Kidney glomerular epithelial cell (primary cell): ENCODE measurements at regions not wholly inside any gene's neighbourhood (a gene's known extent, or its start where the extent isn't known, plus 50 kb on each side); places are given as distances from the start of the nearest gene placed in this dataset.

Experiments used
- DNase-seq: peaks from one replicate; lab custom pipeline; 2025; lab: John Stamatoyannopoulos, UW

- no peak for DNase-seq
These were observed 92.8 kb upstream of the SEPTIN5 start for GRCh38 chr22:19621373-19622060.

- no peak for DNase-seq
These were observed 92.3 kb upstream of the SEPTIN5 start for GRCh38 chr22:19622061-19622441.

- no peak for DNase-seq
These were observed 88.8 kb upstream of the SEPTIN5 start for GRCh38 chr22:19625331-19626041.

- DNase-seq, result no peak
These were observed 88.2 kb upstream of the SEPTIN5 start for GRCh38 chr22:19626042-19626587.

- no peak for DNase-seq
These were observed 87.6 kb upstream of the SEPTIN5 start for GRCh38 chr22:19626666-19627065.

GRCh38 chr22:19628038-19628776 lies 86.1 kb upstream of the SEPTIN5 start:
- DNase-seq, result no peak

GRCh38 chr22:19629331-19629719 lies 85.0 kb upstream of the SEPTIN5 start:
- no peak for DNase-seq

GRCh38 chr22:19629720-19630419 lies 84.4 kb upstream of the SEPTIN5 start:
- peak; percentile 62 for DNase-seq

- no peak for DNase-seq
These were observed 83.7 kb upstream of the SEPTIN5 start for GRCh38 chr22:19630614-19631013.

- DNase-seq, result no peak
These were observed 82.2 kb upstream of the SEPTIN5 start for GRCh38 chr22:19631899-19632667.

GRCh38 chr22:19632668-19633148 lies 81.6 kb upstream of the SEPTIN5 start:
- DNase-seq, result no peak

- no peak for DNase-seq
These were observed 79.9 kb upstream of the SEPTIN5 start for GRCh38 chr22:19634226-19634975.

- DNase-seq, result no peak
These were observed 78.7 kb upstream of the SEPTIN5 start for GRCh38 chr22:19635644-19636043.

- DNase-seq, result no peak
These were observed 77.5 kb upstream of the SEPTIN5 start for GRCh38 chr22:19636696-19637407.

GRCh38 chr22:19637408-19638281 lies 76.7 kb upstream of the SEPTIN5 start:
- DNase-seq, result no peak

- no peak for DNase-seq
These were observed 75.9 kb upstream of the SEPTIN5 start for GRCh38 chr22:19638282-19639015.

- no peak for DNase-seq
These were observed 74.6 kb upstream of the SEPTIN5 start for GRCh38 chr22:19639610-19640135.

- no peak for DNase-seq
These were observed 74.0 kb upstream of the SEPTIN5 start for GRCh38 chr22:19640306-19640705.
